ENCODE measurements at regions not wholly inside any gene's neighbourhood (a gene's known extent, or its start where the extent isn't known, plus 50 kb on each side); places are given as distances from the start of the nearest gene placed in this dataset.

GRCh38 chr3:87349833-87350232, 73.4 kb upstream of the POU1F1 start:
- no peaks in the 10 kb centered on the region for H3K27me3 ChIP-seq (ENCODE audit: control insufficient read depth in 2 of 2, insufficient read depth in 1 of 2, low read length in 1 of 2)
- no peak overlapping the region for H3K27ac ChIP-seq (ENCODE audit: low read depth in 1 of 2, low read length in 1 of 2)
- H3K9me3 ChIP-seq (ENCODE audit: control insufficient read depth in 2 of 2, insufficient read depth in 1 of 2, low read length in 1 of 2): no peaks in the 10 kb centered on the region
- DNase-seq (ENCODE audit: low read depth in 6 of 9, low spot score in 9 of 9): no peak
- 98% methylated on average over 2 of the region's 2 CpGs for WGBS
- no peaks in the 10 kb centered on the region for H3K36me3 ChIP-seq (ENCODE audit: control insufficient read depth in 2 of 2, insufficient read depth in 2 of 2, low read length in 1 of 2)
- H3K4me1 ChIP-seq (ENCODE audit: control insufficient read depth in 2 of 2, insufficient read depth in 2 of 2, low read length in 2 of 2): no peaks in the 10 kb centered on the region
- no peak overlapping the region for H3K4me3 ChIP-seq (ENCODE audit: low read length in 2 of 2)

DNA sequence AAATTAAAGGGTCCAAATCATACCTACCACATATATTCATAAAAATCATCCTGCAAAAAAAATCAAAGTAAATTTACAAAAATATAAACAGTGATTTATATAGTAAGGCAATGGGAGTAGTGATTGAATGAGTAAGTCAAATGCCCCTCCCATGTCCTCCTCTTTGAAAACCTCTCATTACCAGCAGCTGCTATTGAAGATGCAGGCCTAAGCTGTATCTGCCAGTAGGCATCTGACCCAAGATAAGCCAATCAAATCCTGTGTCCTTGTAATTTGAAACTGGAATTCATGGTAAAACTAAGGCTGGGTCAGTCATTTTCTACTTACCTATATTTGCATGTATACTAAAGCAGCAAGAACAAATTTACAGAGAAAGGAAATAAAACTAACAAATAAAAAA, 60.4 kb upstream of the POU1F1 start:
- H3K27me3 ChIP-seq (ENCODE audit: control insufficient read depth in 2 of 2, insufficient read depth in 1 of 2, low read length in 1 of 2): no peaks in the 10 kb centered on the region
- H3K4me1 ChIP-seq (ENCODE audit: control insufficient read depth in 2 of 2, insufficient read depth in 2 of 2, low read length in 2 of 2): peaks cover 0 to 2% of the 10 kb centered on the region in 2 donors
- no peak overlapping the region for H3K27ac ChIP-seq (ENCODE audit: low read depth in 1 of 2, low read length in 1 of 2)
- DNase-seq (ENCODE audit: low read depth in 6 of 9, low spot score in 9 of 9): no peak
- H3K9me3 ChIP-seq (ENCODE audit: control insufficient read depth in 2 of 2, insufficient read depth in 1 of 2, low read length in 1 of 2): no peaks in the 10 kb centered on the region
- no peak overlapping the region for H3K4me3 ChIP-seq (ENCODE audit: low read length in 2 of 2)
- no peaks in the 10 kb centered on the region for H3K36me3 ChIP-seq (ENCODE audit: control insufficient read depth in 2 of 2, insufficient read depth in 2 of 2, low read length in 1 of 2)

DNA sequence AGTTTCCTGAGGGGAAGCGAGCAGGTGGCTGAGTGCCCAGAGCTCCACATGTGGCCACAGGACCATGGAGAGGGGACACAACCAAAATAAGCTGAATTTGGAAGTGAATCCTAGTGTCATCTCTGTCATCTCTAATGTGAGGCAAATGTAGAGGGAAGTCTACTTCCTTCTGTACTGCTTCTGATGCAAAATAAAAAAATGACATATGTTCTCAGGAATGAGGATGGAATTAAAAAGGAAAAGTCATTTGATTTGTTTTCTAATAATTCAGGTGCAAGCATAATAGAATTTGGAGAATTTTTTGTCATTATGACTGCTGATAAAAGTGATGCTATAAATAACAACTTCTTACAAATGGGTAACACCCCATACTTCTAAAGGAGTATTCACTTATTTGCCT, 59.5 kb upstream of the POU1F1 start:
- H3K27me3 ChIP-seq (ENCODE audit: control insufficient read depth in 2 of 2, insufficient read depth in 1 of 2, low read length in 1 of 2): no peaks in the 10 kb centered on the region
- H3K4me1 ChIP-seq (ENCODE audit: control insufficient read depth in 2 of 2, insufficient read depth in 2 of 2, low read length in 2 of 2): peaks cover 0 to 2% of the 10 kb centered on the region in 2 donors
- no peak for DNase-seq (ENCODE audit: low read depth in 6 of 9, low spot score in 9 of 9)
- 87% methylated on average over 1 of the region's 1 CpG for WGBS
- H3K9me3 ChIP-seq (ENCODE audit: control insufficient read depth in 2 of 2, insufficient read depth in 1 of 2, low read length in 1 of 2): no peaks in the 10 kb centered on the region
- H3K36me3 ChIP-seq (ENCODE audit: control insufficient read depth in 2 of 2, insufficient read depth in 2 of 2, low read length in 1 of 2): no peaks in the 10 kb centered on the region
- no peak overlapping the region for H3K4me3 ChIP-seq (ENCODE audit: low read length in 2 of 2)
- no peak overlapping the region for H3K27ac ChIP-seq (ENCODE audit: low read depth in 1 of 2, low read length in 1 of 2)

- Histone ChIP-seq H3K4me1 (ENCODE audit: control insufficient read depth in 2 of 2, insufficient read depth in 2 of 2, low read length in 2 of 2) (peaks cover 0 to 2% of the 10 kb centered on the region in 2 donors), H3K36me3 (ENCODE audit: control insufficient read depth in 2 of 2, insufficient read depth in 2 of 2, low read length in 1 of 2) (no peaks in the 10 kb centered on the region), H3K27me3 (ENCODE audit: control insufficient read depth in 2 of 2, insufficient read depth in 1 of 2, low read length in 1 of 2) (no peaks in the 10 kb centered on the region), H3K4me3 (ENCODE audit: low read length in 2 of 2) (no peak overlapping the region), H3K9me3 (ENCODE audit: control insufficient read depth in 2 of 2, insufficient read depth in 1 of 2, low read length in 1 of 2) (no peaks in the 10 kb centered on the region), H3K27ac (ENCODE audit: low read depth in 1 of 2, low read length in 1 of 2) (no peak overlapping the region)
- DNase-seq (ENCODE audit: low read depth in 6 of 9, low spot score in 9 of 9): no peak
- 69% methylated on average over 5 of the region's 5 CpGs for WGBS
Measured at GRCh38 chr3:87333393-87333892, 57.1 kb upstream of the POU1F1 start.

- no peaks in the 10 kb centered on the region for H3K27me3 ChIP-seq (ENCODE audit: control insufficient read depth in 2 of 2, insufficient read depth in 1 of 2, low read length in 1 of 2)
- no peak overlapping the region for H3K4me3 ChIP-seq (ENCODE audit: low read length in 2 of 2)
- no peak for DNase-seq (ENCODE audit: low read depth in 6 of 9, low spot score in 9 of 9)
- H3K27ac ChIP-seq (ENCODE audit: low read depth in 1 of 2, low read length in 1 of 2): no peak overlapping the region
- peaks cover 0 to 2% of the 10 kb centered on the region in 2 donors for H3K4me1 ChIP-seq (ENCODE audit: control insufficient read depth in 2 of 2, insufficient read depth in 2 of 2, low read length in 2 of 2)
- no peaks in the 10 kb centered on the region for H3K9me3 ChIP-seq (ENCODE audit: control insufficient read depth in 2 of 2, insufficient read depth in 1 of 2, low read length in 1 of 2)
- WGBS: 97% methylated on average over 6 of the region's 6 CpGs
- H3K36me3 ChIP-seq (ENCODE audit: control insufficient read depth in 2 of 2, insufficient read depth in 2 of 2, low read length in 1 of 2): no peaks in the 10 kb centered on the region
Measured at GRCh38 chr3:87332789-87333188, 56.4 kb upstream of the POU1F1 start.

GRCh38 chr3:87329065-87329464, 52.7 kb upstream of the POU1F1 start:
- Histone ChIP-seq H3K36me3 (ENCODE audit: control insufficient read depth in 2 of 2, insufficient read depth in 2 of 2, low read length in 1 of 2) (no peaks in the 10 kb centered on the region), H3K27me3 (ENCODE audit: control insufficient read depth in 2 of 2, insufficient read depth in 1 of 2, low read length in 1 of 2) (no peaks in the 10 kb centered on the region), H3K27ac (ENCODE audit: low read depth in 1 of 2, low read length in 1 of 2) (no peak overlapping the region), H3K4me3 (ENCODE audit: low read length in 2 of 2) (no peak overlapping the region), H3K9me3 (ENCODE audit: control insufficient read depth in 2 of 2, insufficient read depth in 1 of 2, low read length in 1 of 2) (no peaks in the 10 kb centered on the region), H3K4me1 (ENCODE audit: control insufficient read depth in 2 of 2, insufficient read depth in 2 of 2, low read length in 2 of 2) (peaks cover 0 to 2% of the 10 kb centered on the region in 2 donors)
- no peak for DNase-seq (ENCODE audit: low read depth in 6 of 9, low spot score in 9 of 9)
- WGBS: 64% methylated on average over 1 of the region's 1 CpG

Measured in thymus (tissue), 11 donors.